ENCODE measurements at regions not wholly inside any gene's neighbourhood (a gene's known extent, or its start where the extent isn't known, plus 50 kb on each side); places are given as distances from the start of the nearest gene placed in this dataset.

- DNase-seq (ENCODE audit: low spot score): no peak
- ATAC-seq: no peak
Measured at GRCh38 chr1:30490554-30491053, 232.8 kb downstream of the MATN1 start.

DNA sequence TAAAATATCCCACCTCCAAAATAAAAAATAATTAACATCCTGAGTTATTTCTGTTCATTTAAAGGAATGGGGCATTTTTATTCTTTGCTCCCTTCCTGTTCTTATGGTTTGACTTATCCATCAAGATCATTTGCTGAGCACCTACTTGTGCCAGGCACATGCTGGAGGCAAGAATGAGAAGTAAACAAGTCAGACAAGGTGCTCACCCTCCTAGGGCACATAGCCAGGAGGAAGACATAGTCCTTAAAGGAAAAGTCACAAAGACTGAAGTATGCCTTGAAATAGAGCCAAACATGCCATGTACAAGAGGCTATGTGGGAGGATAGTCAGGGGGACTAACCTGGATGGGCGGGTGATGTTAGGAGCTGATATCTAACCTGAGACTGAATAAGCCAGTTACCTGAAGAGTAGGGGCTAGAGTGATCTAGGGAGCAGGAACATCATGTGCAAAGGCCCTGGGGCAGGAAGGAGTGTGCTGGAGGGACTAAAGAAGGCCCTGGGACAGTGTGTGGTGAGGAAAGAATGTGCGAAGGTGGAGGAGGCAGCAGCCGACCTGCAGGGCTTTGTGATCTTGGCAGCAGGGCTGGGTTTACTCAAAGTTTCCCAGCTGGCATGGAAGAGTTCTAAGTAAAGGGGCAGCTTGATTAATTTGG, 233.5 kb downstream of the MATN1 start:
- DNase-seq (ENCODE audit: low spot score) (no peak), ATAC-seq (no peak)

DNA sequence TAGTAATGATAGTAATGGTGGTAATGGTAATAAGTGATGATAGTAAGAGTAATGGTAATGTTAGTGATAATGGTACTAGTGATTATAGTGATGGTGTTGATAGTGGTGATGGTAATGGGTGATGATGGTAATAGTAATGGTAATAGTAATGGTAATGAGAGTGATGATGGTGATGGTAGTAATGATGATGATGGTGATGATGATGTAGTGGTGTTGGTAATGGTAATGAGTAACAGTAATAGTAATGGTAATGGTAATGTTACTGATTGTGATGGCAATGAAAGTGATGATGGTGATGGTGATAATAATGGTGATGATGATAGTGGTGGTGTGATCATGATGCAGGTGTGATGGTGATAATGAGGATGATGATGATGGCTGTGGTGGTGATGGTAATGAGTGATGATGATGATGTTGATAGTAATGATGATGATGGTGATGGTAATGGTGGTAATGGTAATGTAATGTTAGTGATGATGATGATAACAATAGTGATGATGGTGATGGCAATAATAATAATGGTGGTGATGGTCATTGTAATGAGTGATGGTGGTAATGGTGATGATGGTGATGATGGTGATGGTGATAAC, 235.0 kb downstream of the MATN1 start:
- DNase-seq (ENCODE audit: low spot score) (no peak), ATAC-seq (no peak)

- no peak for ATAC-seq
- DNase-seq (ENCODE audit: low spot score): no peak
Measured at GRCh38 chr1:30487042-30487441, 236.3 kb downstream of the MATN1 start.

DNA sequence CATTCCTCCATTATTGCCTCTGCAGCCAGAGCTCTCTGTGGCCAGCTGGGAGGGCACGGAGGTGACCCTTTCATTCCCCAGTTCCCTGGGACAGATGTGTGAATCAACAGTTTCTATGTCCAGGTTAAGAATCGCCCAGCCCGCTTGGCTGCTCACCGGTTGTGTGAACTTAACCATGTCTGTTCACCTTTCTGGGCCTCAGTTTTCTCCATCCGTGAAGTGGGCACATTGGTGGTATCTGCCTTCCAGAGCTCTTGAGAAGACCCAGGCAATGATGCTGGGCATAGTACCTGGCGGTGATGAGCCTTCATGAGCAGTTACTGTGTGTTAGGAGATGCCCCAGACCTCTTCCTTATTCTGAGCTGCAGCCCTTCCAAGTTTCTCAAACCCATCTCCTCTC, 238.3 kb downstream of the MATN1 start:
- ATAC-seq (no peak), DNase-seq (ENCODE audit: low spot score) (no peak)

- DNase-seq (ENCODE audit: low spot score) (no peak), ATAC-seq (no peak)
Measured at GRCh38 chr1:30484668-30485067, 238.7 kb downstream of the MATN1 start.

DNA sequence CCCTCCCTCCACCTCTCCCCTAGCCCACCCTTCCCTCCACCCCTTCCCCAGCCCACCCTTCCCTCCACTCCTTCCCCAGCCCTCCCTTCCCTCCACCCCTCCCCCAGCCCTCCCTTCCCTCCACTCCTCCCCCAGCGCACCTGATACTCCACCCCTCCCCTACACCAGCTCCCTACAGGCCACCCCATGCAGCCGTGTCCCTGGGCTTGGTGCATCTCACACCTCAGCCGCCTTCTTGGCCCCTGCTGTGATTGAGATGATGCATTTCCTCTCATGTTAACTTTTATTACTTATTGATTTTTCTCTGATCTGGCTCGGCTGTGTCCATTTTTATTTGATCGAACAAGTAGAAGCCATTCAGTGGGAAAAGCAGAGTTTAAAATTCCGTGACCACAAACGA, 243.8 kb downstream of the MATN1 start:
- DNase-seq (ENCODE audit: low spot score): no peak
- ATAC-seq: no peak

GRCh38 chr1:30478799-30479563, 244.4 kb downstream of the MATN1 start:
- ATAC-seq (no peak), DNase-seq (ENCODE audit: low spot score) (no peak)

DNA sequence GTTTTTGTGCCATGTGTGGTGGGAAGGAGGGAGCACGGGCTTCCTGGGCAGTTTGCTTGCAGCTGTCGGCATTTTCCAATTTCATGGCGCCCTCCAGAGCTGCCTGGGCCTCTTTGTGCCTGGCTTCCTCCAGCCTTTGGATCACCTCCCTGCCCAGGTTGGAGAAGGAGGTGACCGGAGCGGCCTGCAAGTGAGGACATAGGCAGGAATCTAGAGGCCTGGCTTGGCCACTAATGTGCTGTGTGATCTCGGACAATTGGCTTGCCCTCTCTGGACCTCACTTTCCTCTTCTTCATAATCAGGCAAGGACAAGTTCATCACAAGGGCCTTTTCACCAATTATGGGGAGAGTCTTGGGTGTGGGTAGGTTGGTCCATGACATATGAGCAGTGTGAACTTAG, 245.1 kb downstream of the MATN1 start:
- ATAC-seq: no peak
- DNase-seq (ENCODE audit: low spot score): no peak

DNA sequence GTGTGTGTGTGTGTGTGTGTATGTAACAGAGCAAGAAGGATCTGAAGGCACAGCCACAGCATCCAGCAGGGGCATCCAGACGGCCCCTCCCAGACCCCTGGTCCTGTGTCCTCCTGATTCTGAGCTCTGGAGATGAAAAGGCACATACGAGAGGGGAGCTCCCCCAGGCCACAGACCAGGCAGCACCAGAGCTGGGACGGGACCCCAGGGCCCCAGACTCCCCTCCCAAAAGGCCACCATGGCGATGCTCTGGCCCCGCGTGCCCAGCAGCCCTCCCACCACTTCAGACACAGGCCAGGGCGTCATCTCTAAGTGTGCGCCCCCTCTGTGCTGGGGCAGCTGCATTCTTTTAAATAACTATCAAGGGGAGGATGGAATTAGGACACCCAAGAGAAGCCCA, 245.8 kb downstream of the MATN1 start:
- ATAC-seq (no peak), DNase-seq (ENCODE audit: low spot score) (no peak)

- no peak for DNase-seq (ENCODE audit: low spot score)
- ATAC-seq: no peak
Measured at GRCh38 chr1:30476911-30477459, 246.4 kb downstream of the MATN1 start.

DNA sequence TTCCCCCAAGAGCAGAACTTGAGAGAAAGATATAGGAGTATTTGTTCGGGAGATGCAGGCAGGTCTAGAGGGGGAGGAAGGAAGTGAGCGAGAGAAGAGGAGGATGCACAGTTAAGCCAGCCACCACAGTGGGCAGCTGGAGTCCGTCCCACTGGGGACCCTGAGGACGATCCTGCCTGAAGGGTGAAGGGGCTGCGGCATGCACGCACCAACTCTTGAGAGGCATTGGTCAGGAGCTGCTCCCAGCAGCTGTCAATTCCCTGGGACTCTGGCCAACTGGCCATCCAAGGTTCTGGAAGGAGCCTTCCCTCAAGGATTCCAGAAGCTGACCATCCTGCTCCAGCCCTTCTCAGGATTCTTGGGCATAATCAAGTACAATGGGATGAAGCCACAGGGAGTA, 246.9 kb downstream of the MATN1 start:
- DNase-seq (ENCODE audit: low spot score) (no peak), ATAC-seq (no peak)

- no peak for DNase-seq (ENCODE audit: low spot score)
- no peak for ATAC-seq
Measured at GRCh38 chr1:30475966-30476365, 247.4 kb downstream of the MATN1 start.

GRCh38 chr1:30475201-30475600, 248.2 kb downstream of the MATN1 start:
- DNase-seq (ENCODE audit: low spot score): no peak
- ATAC-seq: no peak

- ATAC-seq: no peak
Measured at GRCh38 chr1:30474818-30475200, 248.6 kb downstream of the MATN1 start.

DNA sequence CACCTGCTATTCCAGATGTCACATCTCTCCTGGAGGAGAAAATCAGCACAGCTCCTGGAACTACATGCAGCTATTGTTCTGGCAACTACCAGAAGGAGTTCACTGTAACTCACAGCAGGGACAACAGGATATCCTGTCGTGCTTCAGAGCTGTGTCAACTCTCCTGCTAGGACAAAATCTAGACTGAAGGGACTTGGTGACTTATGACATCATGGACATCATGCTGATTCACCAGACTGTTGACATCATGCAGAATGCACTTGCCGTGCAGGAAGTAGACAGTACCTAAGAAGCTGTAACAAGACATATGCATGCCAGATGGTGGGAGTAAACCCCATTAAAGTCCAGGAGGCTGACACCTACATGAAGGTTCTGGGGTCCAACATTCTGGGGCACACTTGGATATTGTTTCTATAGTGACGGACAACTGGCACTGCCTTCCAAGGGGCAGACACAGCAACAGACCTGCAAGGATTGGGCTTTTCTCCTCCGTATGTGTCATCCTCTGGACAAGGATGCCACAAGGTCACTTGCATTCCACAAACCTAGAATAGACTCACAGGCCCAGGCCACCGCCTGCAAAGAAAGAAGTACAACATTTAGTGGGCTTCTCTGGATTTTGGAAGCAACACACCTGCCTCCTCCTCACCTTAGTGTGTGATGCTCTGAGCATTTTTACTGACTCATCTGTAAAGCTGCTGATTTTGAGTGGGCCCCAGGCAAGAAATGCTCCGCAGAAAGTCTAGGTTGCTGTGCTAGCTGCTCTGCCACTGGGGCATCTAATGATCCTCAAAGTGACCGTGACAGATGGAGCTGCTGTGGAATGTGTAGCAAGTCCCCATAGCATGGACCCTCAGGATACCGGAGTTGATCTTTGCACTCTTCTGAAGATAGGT, 249.2 kb downstream of the MATN1 start:
- no peak for DNase-seq (ENCODE audit: low spot score)

More at GRCh38 chr1:30474818-30475200, 248.6 kb downstream of the MATN1 start:
- DNase-seq (ENCODE audit: low spot score): no peak

GRCh38 chr1:30472526-30472925, 250.9 kb downstream of the MATN1 start:
- DNase-seq (ENCODE audit: low spot score) (no peak), ATAC-seq (no peak)

More for the DNA sequence above, 249.2 kb downstream of the MATN1 start:
- no peak for ATAC-seq

GRCh38 chr1:30472009-30472408, 251.4 kb downstream of the MATN1 start:
- ATAC-seq (peak; percentile 60), DNase-seq (ENCODE audit: low spot score) (no peak)

DNA sequence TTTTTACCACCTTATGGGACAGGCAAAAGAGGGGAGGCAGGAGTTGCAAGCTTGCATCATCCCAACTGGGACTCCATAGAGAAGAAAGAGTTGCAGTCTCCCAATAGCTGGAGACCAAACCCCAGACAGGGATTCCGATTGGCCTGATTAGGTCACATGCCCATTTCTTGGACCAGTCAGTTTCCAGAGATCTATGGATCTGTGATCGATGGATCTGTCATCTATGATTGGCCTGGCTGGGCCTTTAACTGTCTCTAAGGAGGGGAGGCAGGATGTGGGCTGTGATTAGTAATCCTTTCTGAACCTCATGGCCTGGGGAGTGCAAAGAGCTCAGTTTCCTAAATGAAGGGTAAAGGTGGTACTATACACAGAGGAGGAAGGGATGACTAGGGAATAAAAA, 252.1 kb downstream of the MATN1 start:
- no peak for DNase-seq (ENCODE audit: low spot score)

DNA sequence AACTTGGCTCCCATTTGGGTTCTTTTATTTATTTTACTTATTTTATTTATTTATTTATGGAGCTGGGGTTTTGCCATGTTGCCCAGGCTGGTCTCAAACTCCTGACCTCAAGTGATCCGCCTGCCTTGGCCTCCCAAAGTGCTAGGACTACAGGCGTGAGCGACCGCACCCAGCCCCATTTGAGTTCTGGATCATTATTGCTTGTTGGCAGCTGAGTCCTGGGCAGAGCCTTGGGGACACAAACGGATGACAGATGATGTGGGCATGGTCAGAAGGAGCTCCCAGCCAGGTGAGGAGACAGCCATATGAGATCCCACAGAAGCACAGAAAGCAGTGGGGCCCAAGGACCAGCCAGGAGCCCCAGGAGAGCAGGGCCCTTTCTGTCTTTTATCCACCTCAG, 254.0 kb downstream of the MATN1 start:
- no peak for DNase-seq (ENCODE audit: low spot score)
- no peak for ATAC-seq

More for the DNA sequence above, 252.1 kb downstream of the MATN1 start:
- no peak for ATAC-seq

DNA sequence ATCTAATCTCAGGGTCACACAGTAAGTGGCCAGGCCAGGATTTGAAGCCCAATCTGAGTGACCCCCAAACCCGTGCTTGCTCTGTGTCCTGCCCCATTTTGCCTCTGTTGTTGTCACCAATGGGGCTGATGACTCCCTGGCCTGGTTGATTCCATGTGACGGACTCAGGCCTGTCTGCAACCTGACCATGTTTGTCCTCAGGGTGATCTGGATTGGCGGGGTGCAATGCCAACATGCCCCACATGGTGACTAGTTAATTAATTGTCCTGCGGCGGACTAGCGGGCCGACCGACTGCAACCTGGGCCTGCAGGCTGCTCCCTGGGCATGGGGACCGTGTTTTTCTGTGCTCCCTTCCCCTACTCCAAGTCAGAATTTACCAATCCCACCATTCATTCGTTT, 256.3 kb downstream of the MATN1 start:
- DNase-seq (ENCODE audit: low spot score) (no peak), ATAC-seq (no peak)
